Central memory CD8-positive, alpha-beta T cell (primary cell): ENCODE measurements at regions not wholly inside any gene's neighbourhood (a gene's known extent, or its start where the extent isn't known, plus 50 kb on each side); places are given as distances from the start of the nearest gene placed in this dataset.

Source experiments
- ATAC-seq: fragments of 150-1000 bp; cut with Tn5 transposase; replicated peaks from 2 replicates; pipeline ENCODE4 v1.10.0; 2022; ENCODE audit warnings: mild to moderate bottlenecking, moderate FRiP score, moderate number of reproducible peaks; ENCODE audit not compliant: poor library complexity, severe bottlenecking; ENCODE audit errors: extremely low read depth
- DNase-seq, 2 donors: peaks; one replicate each; pipeline ENCODE4 v3.0.0; 2021; ENCODE audit warnings: low spot score in 2 of 2
- H3K27ac Mint-ChIP-seq: one replicate; pipeline ENCODE4 v1.8.0; 2022; ENCODE audit warnings: low read depth, mild to moderate bottlenecking, moderate library complexity, mixed read lengths
- H3K27me3 Mint-ChIP-seq: one replicate; pipeline ENCODE4 v1.8.0; 2022; ENCODE audit warnings: mixed read lengths
- H3K36me3 Mint-ChIP-seq: one replicate; pipeline ENCODE4 v1.8.0; 2022; ENCODE audit warnings: mild to moderate bottlenecking, moderate library complexity, mixed read lengths; ENCODE audit not compliant: insufficient read depth
- H3K4me1 Mint-ChIP-seq: one replicate; pipeline ENCODE4 v1.8.0; 2022; ENCODE audit warnings: mixed read lengths
- H3K4me3 Mint-ChIP-seq: one replicate; pipeline ENCODE4 v1.8.0; 2022; ENCODE audit warnings: mild to moderate bottlenecking, moderate library complexity, mixed read lengths
- H3K9me3 Mint-ChIP-seq: one replicate; pipeline ENCODE4 v1.8.0; 2022; ENCODE audit warnings: mixed read lengths

GRCh38 chr16:56109994-56110393 lies 81.3 kb upstream of the GNAO1 start:
- DNase-seq (no peak), ATAC-seq (no peak)
- Mint-ChIP-seq H3K27ac (no peak overlapping the region), H3K9me3 (no peaks in the 10 kb centered on the region), H3K4me1 (no peaks in the 10 kb centered on the region), H3K4me3 (no peak overlapping the region), H3K27me3 (no peaks in the 10 kb centered on the region), H3K36me3 (no peaks in the 10 kb centered on the region)

- Mint-ChIP-seq H3K36me3 (no peaks in the 10 kb centered on the region), H3K4me3 (no peak overlapping the region), H3K9me3 (no peaks in the 10 kb centered on the region), H3K4me1 (no peaks in the 10 kb centered on the region), H3K27ac (no peak overlapping the region), H3K27me3 (no peaks in the 10 kb centered on the region)
- no peak for ATAC-seq
- DNase-seq = no peak
Measured at GRCh38 chr16:56109205-56109604, 82.1 kb upstream of the GNAO1 start.

DNA sequence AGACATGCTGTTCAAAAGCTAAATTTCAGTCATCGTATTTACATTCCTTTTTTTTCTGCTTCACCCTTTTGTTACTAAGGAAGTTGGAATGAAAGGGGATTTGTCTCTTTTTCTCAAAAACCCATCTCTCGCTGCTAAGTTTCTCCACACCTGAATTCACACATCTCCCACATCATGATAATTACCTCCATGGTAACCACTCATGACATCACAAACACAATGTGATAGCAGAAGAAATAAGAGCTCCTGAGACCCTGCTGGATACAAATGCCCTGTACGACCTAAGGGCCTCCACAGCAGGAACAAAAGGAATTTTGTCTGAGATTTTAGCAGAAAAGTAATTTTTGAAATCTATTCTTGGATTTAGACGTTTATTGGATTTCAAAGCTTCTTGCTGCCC lies 82.6 kb upstream of the GNAO1 start:
- no peak for ATAC-seq
- Mint-ChIP-seq H3K9me3 (no peaks in the 10 kb centered on the region), H3K27ac (no peak overlapping the region), H3K4me3 (no peak overlapping the region), H3K36me3 (no peaks in the 10 kb centered on the region), H3K27me3 (no peaks in the 10 kb centered on the region), H3K4me1 (no peaks in the 10 kb centered on the region)
- no peak for DNase-seq

GRCh38 chr16:56108056-56108471 lies 83.2 kb upstream of the GNAO1 start:
- Mint-ChIP-seq H3K27me3 (no peaks in the 10 kb centered on the region), H3K9me3 (no peaks in the 10 kb centered on the region), H3K4me1 (no peaks in the 10 kb centered on the region), H3K4me3 (no peak overlapping the region), H3K27ac (no peak overlapping the region), H3K36me3 (no peaks in the 10 kb centered on the region)
- DNase-seq = no peak
- no peak for ATAC-seq

GRCh38 chr16:56106527-56106926 lies 84.8 kb upstream of the GNAO1 start:
- ATAC-seq = no peak
- Mint-ChIP-seq H3K27ac (no peak overlapping the region), H3K9me3 (no peaks in the 10 kb centered on the region), H3K36me3 (no peaks in the 10 kb centered on the region), H3K4me1 (no peaks in the 10 kb centered on the region), H3K27me3 (no peaks in the 10 kb centered on the region), H3K4me3 (no peak overlapping the region)
- no peak for DNase-seq

DNA sequence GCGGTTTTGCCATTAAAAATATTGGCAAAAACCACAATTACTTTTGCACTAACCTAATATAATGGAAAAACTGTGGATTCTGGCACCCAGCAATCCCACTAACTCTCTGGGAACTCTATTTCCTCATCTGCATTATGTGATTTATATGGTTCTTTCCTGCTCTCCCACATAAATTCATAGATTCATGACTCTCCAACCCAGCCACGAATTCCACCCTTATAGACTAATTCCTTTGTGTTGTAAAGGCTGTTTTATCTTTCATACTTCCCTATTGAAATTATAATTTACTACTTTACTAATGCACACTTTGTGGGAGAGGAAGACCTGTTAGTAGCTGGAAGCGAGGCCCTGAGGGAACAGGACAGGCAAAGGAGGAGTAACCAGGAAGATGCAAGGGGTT lies 88.4 kb upstream of the GNAO1 start:
- peaks cover 11% of the 10 kb centered on the region for H3K27me3 Mint-ChIP-seq
- ATAC-seq (no peak), DNase-seq (no peak)
- H3K36me3 Mint-ChIP-seq = peaks cover 2% of the 10 kb centered on the region
- H3K9me3 Mint-ChIP-seq = no peaks in the 10 kb centered on the region
- no peaks in the 10 kb centered on the region for H3K4me1 Mint-ChIP-seq
- H3K4me3 Mint-ChIP-seq = no peak overlapping the region
- no peak overlapping the region for H3K27ac Mint-ChIP-seq

GRCh38 chr16:56102183-56102686 lies 89.1 kb upstream of the GNAO1 start:
- Mint-ChIP-seq H3K27me3 (peaks cover 17% of the 10 kb centered on the region), H3K4me3 (no peak overlapping the region), H3K27ac (no peak overlapping the region), H3K9me3 (no peaks in the 10 kb centered on the region), H3K4me1 (no peaks in the 10 kb centered on the region), H3K36me3 (peaks cover 2% of the 10 kb centered on the region)
- DNase-seq = no peak
- ATAC-seq = no peak

GRCh38 chr16:56101480-56101879 lies 89.8 kb upstream of the GNAO1 start:
- H3K27ac Mint-ChIP-seq = no peak overlapping the region
- H3K27me3 Mint-ChIP-seq = peaks cover 17% of the 10 kb centered on the region
- DNase-seq = no peak
- no peaks in the 10 kb centered on the region for H3K9me3 Mint-ChIP-seq
- H3K36me3 Mint-ChIP-seq = peaks cover 2% of the 10 kb centered on the region
- H3K4me3 Mint-ChIP-seq = no peak overlapping the region
- no peak for ATAC-seq
- H3K4me1 Mint-ChIP-seq = no peaks in the 10 kb centered on the region

DNA sequence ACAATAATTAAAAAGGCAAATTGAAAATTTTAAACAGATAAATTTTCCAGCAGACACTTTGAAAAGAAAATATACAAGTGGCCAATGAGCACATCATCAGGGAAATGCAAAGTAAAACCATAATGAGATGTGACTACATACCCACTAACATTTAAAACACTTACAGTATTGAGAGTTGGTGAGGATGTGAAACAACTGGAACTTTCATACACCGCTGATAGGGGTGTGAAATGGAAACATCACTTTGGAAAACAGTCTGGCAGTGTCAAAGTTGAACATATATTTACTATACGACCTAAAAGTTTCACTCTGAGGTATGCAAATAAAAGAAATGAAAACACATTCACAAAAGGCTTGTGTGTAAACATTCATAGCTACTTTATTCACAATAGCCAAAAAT lies 94.0 kb upstream of the GNAO1 start:
- H3K4me1 Mint-ChIP-seq = no peaks in the 10 kb centered on the region
- H3K27me3 Mint-ChIP-seq = peaks cover 17% of the 10 kb centered on the region
- H3K9me3 Mint-ChIP-seq = no peaks in the 10 kb centered on the region
- no peak for DNase-seq
- no peak overlapping the region for H3K4me3 Mint-ChIP-seq
- ATAC-seq = no peak
- H3K27ac Mint-ChIP-seq = no peak overlapping the region
- peaks cover 2% of the 10 kb centered on the region for H3K36me3 Mint-ChIP-seq

DNA sequence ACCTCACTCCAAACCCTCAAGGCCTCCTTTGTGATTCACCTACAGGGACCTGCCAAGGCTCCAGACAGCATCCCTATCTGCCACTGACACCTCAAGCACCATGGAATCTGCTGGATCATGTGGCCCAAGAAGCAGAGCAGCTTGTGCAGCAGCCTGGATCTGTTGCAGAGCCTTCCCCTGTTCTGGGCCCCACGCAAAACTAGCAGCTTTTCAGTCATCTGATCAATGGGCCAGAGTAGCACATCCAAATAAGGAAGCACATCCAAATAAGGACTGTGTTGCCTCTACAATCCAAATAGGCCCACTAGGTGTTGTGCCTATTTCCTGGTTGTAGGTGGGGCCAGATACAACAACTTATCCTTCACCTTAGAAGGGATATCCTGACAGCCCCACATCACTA lies 97.1 kb upstream of the GNAO1 start:
- Mint-ChIP-seq H3K4me1 (no peaks in the 10 kb centered on the region), H3K27me3 (peaks cover 17% of the 10 kb centered on the region), H3K36me3 (peaks cover 2% of the 10 kb centered on the region), H3K27ac (no peak overlapping the region), H3K9me3 (no peaks in the 10 kb centered on the region), H3K4me3 (no peak overlapping the region)
- DNase-seq = no peak
- no peak for ATAC-seq

DNA sequence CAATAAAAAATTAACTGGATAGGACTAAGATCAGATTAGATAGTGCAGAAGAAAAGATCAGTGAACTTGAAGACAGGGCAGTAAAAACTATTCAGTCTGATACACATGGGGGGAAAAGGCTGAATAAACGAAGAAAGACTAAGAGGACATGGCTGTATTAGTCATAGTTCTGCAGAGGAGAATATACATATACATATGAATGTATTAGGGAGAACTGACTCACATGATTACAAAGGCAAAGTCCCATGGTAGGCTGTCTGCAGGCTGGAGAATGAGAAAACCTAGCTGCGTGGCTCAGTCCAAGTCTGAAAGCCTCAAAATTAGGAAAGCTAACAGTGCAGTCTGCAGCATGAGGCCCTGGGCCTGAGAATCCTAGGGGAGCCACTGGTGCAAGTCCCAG lies 98.2 kb upstream of the GNAO1 start:
- H3K9me3 Mint-ChIP-seq = no peaks in the 10 kb centered on the region
- peaks cover 1% of the 10 kb centered on the region for H3K36me3 Mint-ChIP-seq
- no peaks in the 10 kb centered on the region for H3K4me1 Mint-ChIP-seq
- H3K27me3 Mint-ChIP-seq = peaks cover 8% of the 10 kb centered on the region
- ATAC-seq = no peak
- no peak overlapping the region for H3K27ac Mint-ChIP-seq
- H3K4me3 Mint-ChIP-seq = no peak overlapping the region
- no peak for DNase-seq

DNA sequence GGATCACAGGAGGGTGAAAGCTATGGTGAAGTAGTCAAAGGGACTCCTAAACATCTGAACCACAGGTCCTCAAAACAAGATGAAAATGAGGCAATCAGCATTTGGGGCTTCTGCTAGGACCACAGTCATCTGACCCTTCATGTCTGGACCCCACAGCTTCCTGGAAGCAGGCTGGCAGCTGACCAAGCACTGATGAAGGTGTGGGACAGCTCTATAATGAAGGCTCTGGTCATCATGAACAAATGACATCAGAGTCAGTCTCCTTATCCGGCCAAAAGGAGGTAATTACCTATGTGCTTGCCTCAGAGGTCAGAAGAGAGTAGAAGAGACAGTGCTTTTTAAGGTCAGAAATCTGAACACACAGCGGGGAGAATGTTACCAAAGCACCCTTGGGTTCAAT lies 101.2 kb upstream of the GNAO1 start:
- ATAC-seq (no peak), DNase-seq (no peak)
- Mint-ChIP-seq H3K27me3 (peaks cover 6% of the 10 kb centered on the region), H3K4me1 (no peaks in the 10 kb centered on the region), H3K4me3 (no peak overlapping the region), H3K36me3 (no peaks in the 10 kb centered on the region), H3K9me3 (no peaks in the 10 kb centered on the region), H3K27ac (no peak overlapping the region)

- no peak for ATAC-seq
- DNase-seq = no peak
- Mint-ChIP-seq H3K4me1 (no peaks in the 10 kb centered on the region), H3K27me3 (peaks cover 17% of the 10 kb centered on the region), H3K9me3 (no peaks in the 10 kb centered on the region), H3K4me3 (no peak overlapping the region), H3K36me3 (no peaks in the 10 kb centered on the region), H3K27ac (no peak overlapping the region)
Measured at GRCh38 chr16:56087626-56088025, 103.7 kb upstream of the GNAO1 start.

GRCh38 chr16:56081371-56081770 lies 109.9 kb upstream of the GNAO1 start:
- Mint-ChIP-seq H3K27ac (no peak overlapping the region), H3K4me3 (no peak overlapping the region), H3K9me3 (no peaks in the 10 kb centered on the region), H3K27me3 (peaks cover 22% of the 10 kb centered on the region), H3K4me1 (no peaks in the 10 kb centered on the region), H3K36me3 (peaks cover 2% of the 10 kb centered on the region)
- ATAC-seq (no peak), DNase-seq (no peak)
